ENCODE measurements at regions not wholly inside any gene's neighbourhood (a gene's known extent, or its start where the extent isn't known, plus 50 kb on each side); places are given as distances from the start of the nearest gene placed in this dataset.

DNA sequence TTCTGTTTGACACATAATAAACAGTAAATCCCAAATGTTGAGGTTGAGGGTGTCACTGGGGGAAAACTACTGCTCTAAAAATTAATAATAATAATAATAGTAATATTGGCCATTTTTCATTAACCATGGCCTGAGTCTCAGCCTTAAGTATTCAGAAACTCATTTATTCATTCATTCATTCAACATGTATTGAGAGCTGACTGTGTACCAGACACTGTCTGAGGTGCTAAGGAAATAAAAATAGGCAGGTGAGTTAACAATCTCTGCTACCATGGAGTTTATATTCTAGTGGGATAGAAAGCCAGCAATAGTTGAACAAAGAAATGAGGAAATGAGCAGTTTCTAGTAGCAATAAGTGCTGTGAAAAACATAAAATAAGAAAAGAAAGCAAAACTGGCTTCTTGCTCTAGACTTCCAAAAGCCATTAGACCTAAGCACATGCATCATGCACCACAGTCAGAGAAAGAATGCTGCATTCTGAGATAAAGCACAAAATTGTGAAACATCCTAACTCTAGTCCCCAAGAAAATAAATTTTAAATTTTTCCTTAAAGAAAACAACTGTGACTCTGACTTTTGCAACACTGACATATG, 278.7 kb downstream of the RCHY1 start:
- Histone ChIP-seq H3K9me3 (no peaks in the 10 kb centered on the region), H3K4me1 (peaks cover under 1% of the 10 kb centered on the region), H3K36me3 (ENCODE audit: low read depth, missing control alignments) (no peaks in the 10 kb centered on the region), H3K4me3 (no peak overlapping the region), H3K27me3 (no peaks in the 10 kb centered on the region), H3K27ac (no peak overlapping the region)
- intact Hi-C loops (cut with DNase I; ENCODE audit: low total_unique reads) = no loop called here
- DNase-seq = no peak
- TF ChIP-seq POLR2A (IDR thresholded peaks at IDR 0.05) (no peak), CTCF (IDR thresholded peaks at IDR 0.05) (no peak)

GRCh38 chr4:75232546-75232945, 281.7 kb downstream of the RCHY1 start:
- Histone ChIP-seq H3K4me1 (peaks cover 8% of the 10 kb centered on the region), H3K4me3 (no peak overlapping the region), H3K27ac (no peak overlapping the region), H3K36me3 (ENCODE audit: low read depth, missing control alignments) (no peaks in the 10 kb centered on the region), H3K27me3 (no peaks in the 10 kb centered on the region), H3K9me3 (no peaks in the 10 kb centered on the region)
- TF ChIP-seq POLR2A (IDR thresholded peaks at IDR 0.05) = no peak
- no peak for TF ChIP-seq CTCF (IDR thresholded peaks at IDR 0.05)
- WGBS, 2 donors = 19 to 23% methylated on average over 3 of the region's 3 CpGs
- intact Hi-C loops (cut with DNase I; ENCODE audit: low total_unique reads) = no loop called here
- peak; percentile 46 for DNase-seq

GRCh38 chr4:75229806-75230570, 284.2 kb downstream of the RCHY1 start:
- intact Hi-C loops (cut with DNase I; ENCODE audit: low total_unique reads) = no loop called here
- no peaks in the 10 kb centered on the region for H3K27me3 ChIP-seq
- H3K4me3 ChIP-seq = no peak overlapping the region
- H3K36me3 ChIP-seq (ENCODE audit: low read depth, missing control alignments) = no peaks in the 10 kb centered on the region
- 42 to 48% methylated on average over 3 of the region's 3 CpGs for WGBS, 2 donors
- TF ChIP-seq CTCF (IDR thresholded peaks at IDR 0.05) (no peak), POLR2A (IDR thresholded peaks at IDR 0.05) (no peak)
- no peaks in the 10 kb centered on the region for H3K9me3 ChIP-seq
- H3K27ac ChIP-seq = no peak overlapping the region
- no peak for DNase-seq
- peaks cover 8% of the 10 kb centered on the region for H3K4me1 ChIP-seq

- no peak overlapping the region for H3K27ac ChIP-seq
- no peaks in the 10 kb centered on the region for H3K4me1 ChIP-seq
- intact Hi-C loops (cut with DNase I; ENCODE audit: low total_unique reads) = no loop called here
- no peak for TF ChIP-seq CTCF (IDR thresholded peaks at IDR 0.05)
- TF ChIP-seq POLR2A (IDR thresholded peaks at IDR 0.05) = no peak
- no peak for DNase-seq
- WGBS, 2 donors = 87 to 88% methylated on average over 2 of the region's 2 CpGs
- no peaks in the 10 kb centered on the region for H3K36me3 ChIP-seq (ENCODE audit: low read depth, missing control alignments)
- H3K27me3 ChIP-seq = no peaks in the 10 kb centered on the region
- no peaks in the 10 kb centered on the region for H3K9me3 ChIP-seq
- H3K4me3 ChIP-seq = no peak overlapping the region
Observed at GRCh38 chr4:75213480-75213879, 280.6 kb downstream of the PARM1 start.

DNA sequence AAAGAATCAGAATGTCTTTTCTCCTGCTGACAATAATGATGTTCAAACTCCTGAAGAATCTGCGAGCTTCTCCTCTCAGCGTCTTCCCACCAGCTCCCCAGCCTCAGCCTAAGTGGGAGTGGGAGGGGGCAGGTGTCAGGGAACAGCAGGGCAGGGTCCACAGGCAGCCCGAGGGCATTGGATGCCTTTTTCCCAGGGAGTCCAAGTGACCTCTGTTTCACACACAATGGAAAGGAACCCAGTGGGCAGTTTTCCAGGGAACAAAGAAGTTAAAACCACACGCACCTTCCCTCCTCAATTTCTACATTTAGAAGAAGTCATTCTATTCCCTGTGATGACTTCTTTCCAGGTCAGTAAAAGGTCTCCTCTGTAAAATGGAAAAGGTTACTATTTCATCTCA, 278.5 kb downstream of the PARM1 start:
- H3K4me1 ChIP-seq = no peaks in the 10 kb centered on the region

More for the DNA sequence above, 278.5 kb downstream of the PARM1 start:
- TF ChIP-seq POLR2A (IDR thresholded peaks at IDR 0.05) (no peak), CTCF (IDR thresholded peaks at IDR 0.05) (no peak)
- no peaks in the 10 kb centered on the region for H3K9me3 ChIP-seq
- WGBS, 2 donors = 46 to 49% methylated on average over 4 of the region's 4 CpGs
- DNase-seq = no peak
- H3K27ac ChIP-seq = no peak overlapping the region
- H3K27me3 ChIP-seq = no peaks in the 10 kb centered on the region
- intact Hi-C loops (cut with DNase I; ENCODE audit: low total_unique reads) = no loop called here
- H3K4me3 ChIP-seq = no peak overlapping the region
- H3K36me3 ChIP-seq (ENCODE audit: low read depth, missing control alignments) = no peaks in the 10 kb centered on the region

Measured in testis (tissue), 2 donors.